ENCODE measurements at regions not wholly inside any gene's neighbourhood (a gene's known extent, or its start where the extent isn't known, plus 50 kb on each side); places are given as distances from the start of the nearest gene placed in this dataset.

DNA sequence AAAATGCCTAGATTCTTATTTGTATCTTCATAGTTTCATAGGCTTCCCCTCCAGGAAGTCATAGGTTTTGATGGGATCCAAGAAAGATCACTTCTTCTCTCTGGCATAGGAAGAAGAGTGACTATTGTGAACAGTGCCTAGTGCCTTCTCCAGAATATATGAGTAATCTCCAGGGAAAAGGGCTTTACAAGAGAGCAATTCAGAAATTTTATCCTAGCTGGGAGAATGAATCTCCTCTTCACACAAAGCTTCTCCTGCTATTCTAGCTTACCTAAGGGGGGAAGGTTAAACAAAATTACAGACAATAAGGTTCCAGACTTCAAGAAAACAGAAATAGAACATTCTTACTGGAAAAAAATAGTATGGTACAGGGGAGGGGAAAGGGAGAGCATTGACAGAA is 1193.3 kb upstream of the CDH6 start:
- TF ChIP-seq, protein P1, sequence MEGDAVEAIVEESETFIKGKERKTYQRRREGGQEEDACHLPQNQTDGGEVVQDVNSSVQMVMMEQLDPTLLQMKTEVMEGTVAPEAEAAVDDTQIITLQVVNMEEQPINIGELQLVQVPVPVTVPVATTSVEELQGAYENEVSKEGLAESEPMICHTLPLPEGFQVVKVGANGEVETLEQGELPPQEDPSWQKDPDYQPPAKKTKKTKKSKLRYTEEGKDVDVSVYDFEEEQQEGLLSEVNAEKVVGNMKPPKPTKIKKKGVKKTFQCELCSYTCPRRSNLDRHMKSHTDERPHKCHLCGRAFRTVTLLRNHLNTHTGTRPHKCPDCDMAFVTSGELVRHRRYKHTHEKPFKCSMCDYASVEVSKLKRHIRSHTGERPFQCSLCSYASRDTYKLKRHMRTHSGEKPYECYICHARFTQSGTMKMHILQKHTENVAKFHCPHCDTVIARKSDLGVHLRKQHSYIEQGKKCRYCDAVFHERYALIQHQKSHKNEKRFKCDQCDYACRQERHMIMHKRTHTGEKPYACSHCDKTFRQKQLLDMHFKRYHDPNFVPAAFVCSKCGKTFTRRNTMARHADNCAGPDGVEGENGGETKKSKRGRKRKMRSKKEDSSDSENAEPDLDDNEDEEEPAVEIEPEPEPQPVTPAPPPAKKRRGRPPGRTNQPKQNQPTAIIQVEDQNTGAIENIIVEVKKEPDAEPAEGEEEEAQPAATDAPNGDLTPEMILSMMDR (IDR thresholded peaks at IDR 0.05) = no peak
- TF ChIP-seq POLR2AphosphoS5 (IDR thresholded peaks at IDR 0.05) (no peak), EP300 (IDR thresholded peaks at IDR 0.05) (no peak)
